ENCODE measurements at regions not wholly inside any gene's neighbourhood (a gene's known extent, or its start where the extent isn't known, plus 50 kb on each side); places are given as distances from the start of the nearest gene placed in this dataset.

DNA sequence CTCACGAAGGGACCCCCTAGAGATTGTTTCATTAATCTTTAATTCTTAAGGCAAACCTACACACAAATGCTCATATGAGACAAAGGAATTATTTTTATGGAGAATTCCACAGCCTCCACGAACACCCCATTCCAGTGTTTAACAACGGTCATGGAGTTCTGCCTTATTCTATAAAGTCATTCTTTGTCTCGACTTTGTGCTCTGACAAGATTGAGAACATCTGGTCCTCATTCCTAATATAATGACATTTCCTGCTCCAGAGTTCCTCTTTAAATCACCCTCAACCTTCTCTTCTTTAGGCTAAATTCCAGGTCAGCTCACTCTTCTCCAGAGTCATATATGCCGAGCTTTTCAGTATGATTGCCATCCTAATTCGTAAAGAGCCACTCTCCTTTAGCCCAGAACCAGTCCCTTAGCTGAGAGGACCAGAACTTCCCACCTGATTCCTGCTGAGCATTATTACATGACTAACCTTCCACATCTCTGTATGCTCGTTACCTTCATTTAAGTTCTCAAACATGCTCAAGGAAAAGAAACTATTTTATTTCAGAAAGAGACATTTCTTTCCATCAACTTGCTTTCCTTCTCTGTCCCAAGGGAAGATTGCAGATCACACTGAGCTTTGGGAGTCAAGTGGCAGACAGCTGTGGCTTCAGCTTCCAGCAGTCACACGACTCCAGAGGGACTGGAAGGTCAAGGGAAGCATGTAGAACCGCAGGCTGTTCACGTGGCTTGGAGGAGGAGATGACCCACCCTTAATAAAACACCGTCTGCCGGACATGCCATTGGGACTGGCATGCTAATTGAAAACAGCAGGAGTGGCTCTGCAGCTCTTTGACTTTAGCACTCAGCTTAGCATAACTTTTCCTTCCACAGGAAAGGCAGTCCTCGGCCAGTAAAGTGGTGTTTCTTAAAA lies 467.1 kb upstream of the HSF2 start:
- TF ChIP-seq, protein P1, sequence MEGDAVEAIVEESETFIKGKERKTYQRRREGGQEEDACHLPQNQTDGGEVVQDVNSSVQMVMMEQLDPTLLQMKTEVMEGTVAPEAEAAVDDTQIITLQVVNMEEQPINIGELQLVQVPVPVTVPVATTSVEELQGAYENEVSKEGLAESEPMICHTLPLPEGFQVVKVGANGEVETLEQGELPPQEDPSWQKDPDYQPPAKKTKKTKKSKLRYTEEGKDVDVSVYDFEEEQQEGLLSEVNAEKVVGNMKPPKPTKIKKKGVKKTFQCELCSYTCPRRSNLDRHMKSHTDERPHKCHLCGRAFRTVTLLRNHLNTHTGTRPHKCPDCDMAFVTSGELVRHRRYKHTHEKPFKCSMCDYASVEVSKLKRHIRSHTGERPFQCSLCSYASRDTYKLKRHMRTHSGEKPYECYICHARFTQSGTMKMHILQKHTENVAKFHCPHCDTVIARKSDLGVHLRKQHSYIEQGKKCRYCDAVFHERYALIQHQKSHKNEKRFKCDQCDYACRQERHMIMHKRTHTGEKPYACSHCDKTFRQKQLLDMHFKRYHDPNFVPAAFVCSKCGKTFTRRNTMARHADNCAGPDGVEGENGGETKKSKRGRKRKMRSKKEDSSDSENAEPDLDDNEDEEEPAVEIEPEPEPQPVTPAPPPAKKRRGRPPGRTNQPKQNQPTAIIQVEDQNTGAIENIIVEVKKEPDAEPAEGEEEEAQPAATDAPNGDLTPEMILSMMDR (IDR thresholded peaks at IDR 0.05; ENCODE audit: insufficient read depth, low read length) = no peak
- TF ChIP-seq POLR2AphosphoS5 (IDR thresholded peaks at IDR 0.05; ENCODE audit: low read depth) (no peak), SPI1 (IDR thresholded peaks at IDR 0.05; ENCODE audit: borderline replicate concordance, low read depth) (no peak)
